CD4-positive, alpha-beta memory T cell (primary cell): ENCODE measurements at regions not wholly inside any gene's neighbourhood (a gene's known extent, or its start where the extent isn't known, plus 50 kb on each side); places are given as distances from the start of the nearest gene placed in this dataset.
A peak's percentile ranks its signal among the peaks of the same experiment; 100 is the strongest.

ENCODE experiments used
- CTCF ChIA-PET: fragments of 350-600 bp; sonication (Branson Sonifier 250); formaldehyde crosslinking; loops from one replicate; lab custom pipeline; 2021; ENCODE audit warnings: inconsistent platforms; ENCODE audit not compliant: partially characterized antibody; lab: Charles Lee
- POLR2A ChIA-PET: fragments of 350-600 bp; sonication (Branson Sonifier 250); formaldehyde crosslinking; loops from one replicate; lab custom pipeline; 2021; ENCODE audit not compliant: partially characterized antibody; lab: Charles Lee
- DNase-seq, 5 donors: peaks; one replicate each; pipeline versions ENCODE4 v3.0.0 to v3.0.0-alpha.2; 2020 to 2022; ENCODE audit warnings: mixed read lengths in 1 of 5
- H3K27ac ChIP-seq: one replicate; pipeline ENCODE4 v1.7.0; 2013; ENCODE audit warnings: low read depth, low read length
- H3K27me3 ChIP-seq: 2 replicates; pipeline ENCODE4 v1.7.0; 2013; ENCODE audit warnings: mild to moderate bottlenecking, low read length, moderate library complexity; ENCODE audit not compliant: insufficient read depth
- H3K36me3 ChIP-seq: 2 replicates; pipeline ENCODE4 v1.7.0; 2013; ENCODE audit warnings: mild to moderate bottlenecking, low read length, moderate library complexity; ENCODE audit not compliant: insufficient read depth
- H3K4me1 ChIP-seq: 2 replicates; pipeline ENCODE4 v1.7.0; 2013; ENCODE audit warnings: mild to moderate bottlenecking, low read length, moderate library complexity; ENCODE audit not compliant: insufficient read depth
- H3K4me3 ChIP-seq, 2 donors: one replicate each; pipeline ENCODE4 v1.7.0; 2013; ENCODE audit warnings: low read length in 2 of 2, mild to moderate bottlenecking in 1 of 2
- H3K9me3 ChIP-seq, 2 donors: one replicate each; pipeline ENCODE4 v1.7.0; 2013; ENCODE audit warnings: low read length in 2 of 2, control low read depth in 1 of 2; ENCODE audit not compliant: control insufficient read depth in 1 of 2
- H3K27ac Mint-ChIP-seq, 7 donors: one replicate each; pipeline ENCODE4 v1.8.0; 2020 to 2021; ENCODE audit warnings: mixed read lengths in 7 of 7, mild to moderate bottlenecking in 6 of 7, inconsistent platforms in 3 of 7, moderate library complexity in 3 of 7
- H3K27me3 Mint-ChIP-seq, 2 donors: one replicate each; pipeline ENCODE4 v1.8.0; 2020 to 2021; ENCODE audit warnings: mixed read lengths in 2 of 2
- H3K36me3 Mint-ChIP-seq, 2 donors: one replicate each; pipeline ENCODE4 v1.8.0; 2020 to 2021; ENCODE audit warnings: mixed read lengths in 2 of 2, inconsistent platforms in 1 of 2, mild to moderate bottlenecking in 1 of 2
- H3K4me1 Mint-ChIP-seq, 4 donors: one replicate each; pipeline ENCODE4 v1.8.0; 2020 to 2021; ENCODE audit warnings: mixed read lengths in 4 of 4, mild to moderate bottlenecking in 1 of 4
- H3K4me3 Mint-ChIP-seq, 8 donors: one replicate each; pipeline ENCODE4 v1.8.0; 2020 to 2021; ENCODE audit warnings: mixed read lengths in 8 of 8, mild to moderate bottlenecking in 7 of 8, moderate library complexity in 6 of 8, inconsistent platforms in 3 of 8
- H3K9me3 Mint-ChIP-seq, 8 donors: one replicate each; pipeline ENCODE4 v1.8.0; 2020 to 2021; ENCODE audit warnings: mixed read lengths in 8 of 8, mild to moderate bottlenecking in 5 of 8, inconsistent platforms in 3 of 8, moderate library complexity in 1 of 8
- intact Hi-C: fragments of 100-400 bp; cut with micrococcal nuclease; formaldehyde crosslinking; loops from one replicate; pipeline ENCODE4 v1.15.1; 2023

DNA sequence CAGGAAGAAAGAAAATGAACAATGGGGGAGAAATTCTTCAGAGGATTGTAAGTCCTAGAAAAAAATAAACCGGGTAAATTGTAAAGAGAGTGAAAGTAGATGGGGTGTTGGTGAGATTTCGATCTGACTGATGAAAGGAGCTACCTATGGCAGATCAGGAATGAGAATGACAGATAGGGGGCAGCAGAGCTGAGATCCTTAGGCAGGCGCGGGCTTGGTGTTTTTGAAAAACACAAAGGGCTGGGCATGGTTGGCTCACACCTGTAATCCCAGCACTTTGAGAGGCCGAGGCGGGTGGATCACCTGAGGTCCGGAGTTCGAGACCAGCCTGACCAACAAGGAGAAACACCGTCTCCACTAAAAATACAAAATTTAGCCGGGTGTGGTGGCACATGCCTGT is 1468.6 kb upstream of the SLC10A2 start:
- DNase-seq, result no peak
- Histone ChIP-seq H3K4me3 (no peak overlapping the region), H3K27ac (no peak overlapping the region), H3K27me3 (no peaks in the 10 kb centered on the region), H3K4me1 (no peaks in the 10 kb centered on the region), H3K9me3 (no peaks in the 10 kb centered on the region), H3K36me3 (no peaks in the 10 kb centered on the region)
- H3K27ac Mint-ChIP-seq, result peak overlapping the region in 1 of 7 donors; percentile 23
- H3K36me3 Mint-ChIP-seq, result no peaks in the 10 kb centered on the region
- no peaks in the 10 kb centered on the region for H3K4me1 Mint-ChIP-seq
- no peak overlapping the region for H3K4me3 Mint-ChIP-seq
- H3K27me3 Mint-ChIP-seq, result no peaks in the 10 kb centered on the region
- ChIA-PET CTCF (interaction anchor here (1.2 kb wide), 1 partner anchor 23 kb away, joined by 3 read pairs; no protein-coding TSS in a partner anchor), POLR2A (no interaction called here)
- peaks cover 0 to 3% (median 0%) of the 10 kb centered on the region in 8 donors for H3K9me3 Mint-ChIP-seq
- intact Hi-C loops, result no loop called here

DNA sequence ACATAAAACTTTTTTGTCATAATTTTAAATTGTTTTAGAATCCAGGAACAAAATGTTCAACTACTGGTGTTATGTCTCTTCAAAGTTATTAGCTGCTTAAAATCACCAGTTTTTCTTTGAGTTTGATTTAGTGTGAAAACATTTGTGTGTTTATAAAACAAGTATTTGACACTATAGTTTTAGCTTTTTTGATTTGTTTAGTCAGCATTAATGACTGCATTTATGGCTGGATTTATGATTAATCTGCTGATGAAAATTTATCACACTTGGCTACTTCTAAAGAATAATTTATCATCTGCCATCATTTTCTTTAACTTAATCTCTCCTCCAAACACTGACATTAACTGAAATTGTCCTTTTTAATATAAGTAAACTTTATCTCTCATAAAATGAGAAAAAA is 1465.9 kb upstream of the SLC10A2 start:
- H3K4me3 Mint-ChIP-seq, result no peak overlapping the region
- ChIA-PET POLR2A (no interaction called here), CTCF (no interaction called here)
- Histone ChIP-seq H3K27ac (no peak overlapping the region), H3K4me1 (no peaks in the 10 kb centered on the region), H3K9me3 (no peaks in the 10 kb centered on the region), H3K4me3 (no peak overlapping the region), H3K36me3 (no peaks in the 10 kb centered on the region), H3K27me3 (no peaks in the 10 kb centered on the region)
- DNase-seq, result no peak
- no peak overlapping the region for H3K27ac Mint-ChIP-seq
- H3K4me1 Mint-ChIP-seq, result no peaks in the 10 kb centered on the region
- no peaks in the 10 kb centered on the region for H3K27me3 Mint-ChIP-seq
- intact Hi-C loops, result no loop called here
- H3K36me3 Mint-ChIP-seq, result no peaks in the 10 kb centered on the region
- H3K9me3 Mint-ChIP-seq, result peaks cover 0 to 3% (median 0%) of the 10 kb centered on the region in 8 donors

DNA sequence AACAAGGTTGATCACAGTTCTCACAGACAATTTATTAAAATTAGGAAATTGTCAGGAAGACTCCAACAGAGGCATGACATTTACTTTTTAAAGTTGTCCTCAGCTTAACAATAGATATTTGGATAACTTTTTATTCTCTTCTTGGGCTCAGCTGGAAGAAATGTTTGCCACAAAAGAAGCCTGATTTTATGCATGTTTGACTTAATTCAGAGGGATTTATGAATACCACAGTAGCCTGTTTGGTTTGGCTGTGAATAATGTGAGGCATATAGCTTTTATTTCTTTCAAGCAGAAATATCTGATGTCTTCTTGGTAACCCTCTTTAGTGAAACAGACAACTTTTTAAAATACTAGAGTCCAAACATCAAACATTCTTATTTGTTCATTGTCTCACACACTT is 1464.5 kb upstream of the SLC10A2 start:
- no peak overlapping the region for H3K4me3 Mint-ChIP-seq
- intact Hi-C loops, result no loop called here
- ChIA-PET POLR2A (no interaction called here), CTCF (no interaction called here)
- DNase-seq, result no peak
- H3K4me3 ChIP-seq, result no peak overlapping the region
- no peak overlapping the region for H3K27ac Mint-ChIP-seq
- H3K4me1 ChIP-seq, result no peaks in the 10 kb centered on the region
- H3K27me3 Mint-ChIP-seq, result no peaks in the 10 kb centered on the region
- H3K36me3 ChIP-seq, result no peaks in the 10 kb centered on the region
- H3K27ac ChIP-seq, result no peak overlapping the region
- H3K36me3 Mint-ChIP-seq, result no peaks in the 10 kb centered on the region
- H3K4me1 Mint-ChIP-seq, result no peaks in the 10 kb centered on the region
- H3K9me3 Mint-ChIP-seq, result peaks cover 0 to 3% (median 0%) of the 10 kb centered on the region in 8 donors
- H3K9me3 ChIP-seq, result no peaks in the 10 kb centered on the region
- H3K27me3 ChIP-seq, result no peaks in the 10 kb centered on the region

DNA sequence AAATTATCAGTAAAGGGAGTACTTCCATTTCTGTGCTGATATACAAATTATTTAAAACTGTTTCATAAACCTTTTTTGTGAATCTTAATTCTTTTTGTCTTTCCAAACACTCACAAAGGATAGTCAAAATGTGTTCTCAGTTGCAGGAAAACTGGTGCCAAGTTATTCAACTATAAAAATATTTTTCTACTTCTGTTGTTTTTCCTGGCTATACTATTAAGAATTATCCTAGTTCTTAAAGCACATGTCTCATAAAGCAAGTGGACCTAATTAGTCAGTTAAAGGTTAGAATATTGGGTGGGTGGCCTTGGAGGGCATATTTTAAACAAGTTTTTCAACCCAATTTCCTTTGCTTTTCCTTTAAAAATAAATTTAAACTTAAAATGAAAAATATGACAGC is 1460.3 kb upstream of the SLC10A2 start:
- POLR2A ChIA-PET, result no interaction called here
- Mint-ChIP-seq H3K27ac (no peak overlapping the region), H3K9me3 (peaks cover 0 to 4% (median 2%) of the 10 kb centered on the region in 8 donors), H3K36me3 (no peaks in the 10 kb centered on the region), H3K27me3 (no peaks in the 10 kb centered on the region), H3K4me1 (no peaks in the 10 kb centered on the region), H3K4me3 (no peak overlapping the region)
- H3K9me3 ChIP-seq, result no peaks in the 10 kb centered on the region
- H3K27me3 ChIP-seq, result no peaks in the 10 kb centered on the region
- H3K4me1 ChIP-seq, result no peaks in the 10 kb centered on the region
- no peak overlapping the region for H3K4me3 ChIP-seq
- no peak for DNase-seq
- CTCF ChIA-PET, result no interaction called here
- H3K36me3 ChIP-seq, result no peaks in the 10 kb centered on the region
- H3K27ac ChIP-seq, result no peak overlapping the region
- intact Hi-C loops, result no loop called here

DNA sequence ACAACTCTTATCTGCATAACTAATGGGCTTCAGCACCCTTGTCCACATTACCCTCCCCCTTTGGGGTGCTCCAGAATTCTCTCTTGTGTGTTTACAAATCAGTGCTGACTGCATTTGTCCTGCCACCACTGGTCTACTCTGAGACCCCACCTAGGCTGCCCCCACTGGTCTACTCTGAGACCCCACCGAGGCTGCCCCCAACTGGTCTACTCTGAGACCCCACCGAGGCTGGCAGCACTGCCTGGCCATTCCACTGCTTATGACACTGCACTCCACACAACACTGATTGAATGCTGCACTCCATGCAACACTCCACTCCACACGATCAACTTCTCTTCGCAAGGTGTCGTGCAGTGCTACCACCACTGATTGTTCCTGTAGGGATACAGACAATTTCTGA is 1459.2 kb upstream of the SLC10A2 start:
- no peak for DNase-seq
- Histone ChIP-seq H3K36me3 (no peaks in the 10 kb centered on the region), H3K27ac (no peak overlapping the region), H3K4me1 (no peaks in the 10 kb centered on the region), H3K4me3 (no peak overlapping the region), H3K9me3 (no peaks in the 10 kb centered on the region), H3K27me3 (no peaks in the 10 kb centered on the region)
- Mint-ChIP-seq H3K27me3 (no peaks in the 10 kb centered on the region), H3K4me3 (no peak overlapping the region), H3K4me1 (no peaks in the 10 kb centered on the region), H3K27ac (no peak overlapping the region), H3K9me3 (peaks cover 0 to 11% (median 2%) of the 10 kb centered on the region in 8 donors), H3K36me3 (no peaks in the 10 kb centered on the region)
- POLR2A ChIA-PET, result no interaction called here
- CTCF ChIA-PET, result no interaction called here
- intact Hi-C loops, result no loop called here

DNA sequence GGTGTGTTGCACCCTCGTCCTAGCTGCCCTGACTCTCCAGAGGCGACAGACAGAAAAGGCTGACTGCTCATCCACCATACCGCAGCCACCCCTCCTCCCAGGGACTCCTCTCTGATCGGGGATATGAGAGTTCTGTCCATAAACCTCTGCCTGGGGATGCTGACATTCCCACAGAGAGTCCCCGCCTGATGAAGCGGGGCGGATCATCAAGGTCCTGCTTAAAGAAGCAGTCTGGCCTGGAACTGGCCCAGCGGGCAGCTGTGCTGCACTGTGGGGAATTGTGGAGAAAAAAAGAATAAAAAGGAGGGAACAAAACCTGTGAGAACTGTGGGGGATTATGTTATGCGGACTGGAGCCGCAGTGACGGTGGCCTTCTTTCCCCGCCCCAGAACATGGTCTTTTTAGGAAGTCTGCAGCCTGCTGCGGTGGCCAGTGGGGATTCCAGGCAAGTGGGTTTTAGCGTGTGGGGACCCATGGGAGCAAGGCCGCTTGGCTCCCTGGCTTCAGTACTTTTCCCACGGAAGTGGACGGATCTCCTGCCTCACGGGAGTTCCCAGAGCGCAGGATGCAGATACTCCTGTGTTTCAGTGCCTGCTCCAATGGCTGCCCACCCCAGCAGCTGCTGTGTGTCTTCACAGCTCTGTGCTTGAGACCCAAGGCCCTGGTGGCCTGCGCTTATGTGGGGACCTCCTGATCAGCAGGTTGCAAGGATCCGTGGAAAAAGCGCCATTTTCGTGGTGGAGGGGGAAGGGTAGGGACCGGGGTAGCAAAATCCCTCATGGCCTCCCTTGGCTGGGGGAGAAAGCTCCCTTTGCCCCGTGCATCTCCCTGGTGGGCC is 1456.2 kb upstream of the SLC10A2 start:
- Histone ChIP-seq H3K4me1 (no peaks in the 10 kb centered on the region), H3K27me3 (no peaks in the 10 kb centered on the region), H3K9me3 (no peaks in the 10 kb centered on the region), H3K4me3 (no peak overlapping the region), H3K27ac (no peak overlapping the region), H3K36me3 (no peaks in the 10 kb centered on the region)
- H3K36me3 Mint-ChIP-seq, result no peaks in the 10 kb centered on the region
- no peak for DNase-seq
- no peaks in the 10 kb centered on the region for H3K27me3 Mint-ChIP-seq
- ChIA-PET POLR2A (no interaction called here), CTCF (no interaction called here)
- no peak overlapping the region for H3K4me3 Mint-ChIP-seq
- intact Hi-C loops, result no loop called here
- H3K9me3 Mint-ChIP-seq, result peaks cover 1 to 13% (median 5%) of the 10 kb centered on the region in 8 donors
- H3K27ac Mint-ChIP-seq, result peak overlapping the region in 1 of 7 donors; percentile 35
- no peaks in the 10 kb centered on the region for H3K4me1 Mint-ChIP-seq

DNA sequence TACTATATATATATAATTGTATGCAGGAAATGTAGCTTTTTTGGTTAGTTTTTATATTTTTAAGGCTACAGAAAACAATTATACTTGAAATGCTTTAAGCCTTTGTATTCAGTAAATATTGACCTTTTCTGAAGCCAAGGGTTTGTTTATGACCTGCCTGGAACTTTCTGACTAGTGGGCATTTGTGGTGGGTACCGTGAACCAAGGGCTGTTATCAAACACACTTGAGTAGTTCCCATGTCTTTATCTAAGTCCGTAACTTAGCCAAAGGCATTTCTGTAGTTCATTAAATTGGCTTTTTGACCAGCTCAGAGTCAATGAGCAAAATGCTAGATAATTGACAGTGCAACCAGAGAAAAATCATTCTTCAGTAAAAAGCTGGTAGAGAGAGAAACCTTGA is 1444.2 kb upstream of the SLC10A2 start:
- no peaks in the 10 kb centered on the region for H3K9me3 ChIP-seq
- no peak overlapping the region for H3K4me3 Mint-ChIP-seq
- H3K27me3 ChIP-seq, result no peaks in the 10 kb centered on the region
- intact Hi-C loops, result no loop called here
- H3K4me1 Mint-ChIP-seq, result no peaks in the 10 kb centered on the region
- H3K9me3 Mint-ChIP-seq, result peaks cover 0 to 4% (median 0%) of the 10 kb centered on the region in 8 donors
- ChIA-PET POLR2A (no interaction called here), CTCF (no interaction called here)
- no peaks in the 10 kb centered on the region for H3K36me3 Mint-ChIP-seq
- H3K4me3 ChIP-seq, result no peak overlapping the region
- no peak for DNase-seq
- no peaks in the 10 kb centered on the region for H3K4me1 ChIP-seq
- no peaks in the 10 kb centered on the region for H3K36me3 ChIP-seq
- no peaks in the 10 kb centered on the region for H3K27me3 Mint-ChIP-seq
- no peak overlapping the region for H3K27ac ChIP-seq
- no peak overlapping the region for H3K27ac Mint-ChIP-seq
